ENCODE measurements at regions not wholly inside any gene's neighbourhood (a gene's known extent, or its start where the extent isn't known, plus 50 kb on each side); places are given as distances from the start of the nearest gene placed in this dataset.

GRCh38 chr6:77401231-77401630, 62.1 kb downstream of the HTR1B start:
- TF ChIP-seq CTCF (conservative IDR thresholded peaks at IDR 0.05) (no peak), EZH2 (IDR thresholded peaks at IDR 0.05; ENCODE audit: low read depth) (no peak)
